ENCODE measurements at regions not wholly inside any gene's neighbourhood (a gene's known extent, or its start where the extent isn't known, plus 50 kb on each side); places are given as distances from the start of the nearest gene placed in this dataset.

DNA sequence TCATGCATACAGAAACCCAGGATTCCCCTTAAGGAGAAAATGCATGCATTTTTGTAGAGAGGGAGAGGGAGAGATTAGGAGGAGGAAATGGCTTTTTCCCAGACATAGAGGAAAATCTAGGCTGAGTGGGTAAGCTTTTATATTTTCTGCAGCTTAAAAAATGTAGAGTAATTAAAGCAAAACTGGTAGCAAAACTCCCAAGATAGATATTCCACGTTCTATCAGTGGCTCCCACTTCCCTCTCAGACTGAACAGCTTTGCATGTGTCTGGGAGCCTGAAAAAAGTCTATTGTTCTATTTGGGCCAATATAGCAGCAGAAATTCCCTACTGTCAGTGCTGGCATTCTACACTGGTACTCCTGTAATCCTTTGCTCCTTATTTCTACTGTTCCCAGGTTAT, 110.8 kb upstream of the CADPS start:
- no TSS peak for BruUV-seq (replicated peaks)
- H3K4me1 Mint-ChIP-seq (ENCODE audit: insufficient read depth, unreplicated experiment) = no peaks in the 10 kb centered on the region
- intact Hi-C loops (cut with micrococcal nuclease) = no loop called here
- H3K27ac Mint-ChIP-seq (ENCODE audit: low read depth, unreplicated experiment) = no peak overlapping the region
- H3K9me3 Mint-ChIP-seq (ENCODE audit: unreplicated experiment) = no peaks in the 10 kb centered on the region
- no peak overlapping the region for H3K4me3 Mint-ChIP-seq (ENCODE audit: unreplicated experiment)
- peaks cover 96% of the 10 kb centered on the region for H3K27me3 Mint-ChIP-seq (ENCODE audit: insufficient read depth, unreplicated experiment)
- no peaks in the 10 kb centered on the region for H3K36me3 Mint-ChIP-seq (ENCODE audit: insufficient read depth, unreplicated experiment)
- no peak for DNase-seq (ENCODE audit: unreplicated experiment)
- TF ChIP-seq, protein P1, sequence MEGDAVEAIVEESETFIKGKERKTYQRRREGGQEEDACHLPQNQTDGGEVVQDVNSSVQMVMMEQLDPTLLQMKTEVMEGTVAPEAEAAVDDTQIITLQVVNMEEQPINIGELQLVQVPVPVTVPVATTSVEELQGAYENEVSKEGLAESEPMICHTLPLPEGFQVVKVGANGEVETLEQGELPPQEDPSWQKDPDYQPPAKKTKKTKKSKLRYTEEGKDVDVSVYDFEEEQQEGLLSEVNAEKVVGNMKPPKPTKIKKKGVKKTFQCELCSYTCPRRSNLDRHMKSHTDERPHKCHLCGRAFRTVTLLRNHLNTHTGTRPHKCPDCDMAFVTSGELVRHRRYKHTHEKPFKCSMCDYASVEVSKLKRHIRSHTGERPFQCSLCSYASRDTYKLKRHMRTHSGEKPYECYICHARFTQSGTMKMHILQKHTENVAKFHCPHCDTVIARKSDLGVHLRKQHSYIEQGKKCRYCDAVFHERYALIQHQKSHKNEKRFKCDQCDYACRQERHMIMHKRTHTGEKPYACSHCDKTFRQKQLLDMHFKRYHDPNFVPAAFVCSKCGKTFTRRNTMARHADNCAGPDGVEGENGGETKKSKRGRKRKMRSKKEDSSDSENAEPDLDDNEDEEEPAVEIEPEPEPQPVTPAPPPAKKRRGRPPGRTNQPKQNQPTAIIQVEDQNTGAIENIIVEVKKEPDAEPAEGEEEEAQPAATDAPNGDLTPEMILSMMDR (IDR thresholded peaks at IDR 0.05; ENCODE audit: unreplicated experiment) = no peak
- CTCF ChIA-PET = no interaction called here
- POLR2A ChIA-PET = no interaction called here

DNA sequence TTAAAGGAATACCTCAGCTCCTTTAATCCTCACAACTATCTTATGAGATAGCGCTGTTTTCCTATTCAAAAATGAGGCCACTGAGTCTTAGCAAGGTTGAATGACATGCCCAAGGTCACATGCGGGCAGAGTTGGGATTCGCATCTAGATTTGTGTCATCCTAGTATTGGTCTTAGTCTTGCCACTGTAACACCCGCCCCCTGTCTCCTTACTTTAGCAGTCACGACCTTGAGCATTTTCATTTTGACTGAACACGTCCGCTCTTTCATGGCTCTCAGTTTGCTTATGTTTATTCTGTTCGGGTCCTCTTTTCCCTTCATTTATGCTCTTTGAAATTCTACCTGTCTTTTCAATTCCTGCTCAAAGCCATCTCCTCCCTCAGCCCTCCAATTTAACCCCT, 112.5 kb upstream of the CADPS start:
- Mint-ChIP-seq H3K27ac (ENCODE audit: low read depth, unreplicated experiment) (no peak overlapping the region), H3K36me3 (ENCODE audit: insufficient read depth, unreplicated experiment) (no peaks in the 10 kb centered on the region), H3K9me3 (ENCODE audit: unreplicated experiment) (no peaks in the 10 kb centered on the region), H3K4me3 (ENCODE audit: unreplicated experiment) (no peak overlapping the region), H3K4me1 (ENCODE audit: insufficient read depth, unreplicated experiment) (no peaks in the 10 kb centered on the region), H3K27me3 (ENCODE audit: insufficient read depth, unreplicated experiment) (peaks cover 96% of the 10 kb centered on the region)
- TF ChIP-seq, protein P1 (IDR thresholded peaks at IDR 0.05; ENCODE audit: unreplicated experiment) = no peak
- no TSS peak for BruUV-seq (replicated peaks)
- ChIA-PET CTCF (interaction anchor here (0.6 kb wide), 1 partner anchor 76 kb away, joined by 3 read pairs; no protein-coding TSS in a partner anchor), POLR2A (no interaction called here)
- no peak for DNase-seq (ENCODE audit: unreplicated experiment)
- intact Hi-C loops (cut with micrococcal nuclease) = no loop called here

DNA sequence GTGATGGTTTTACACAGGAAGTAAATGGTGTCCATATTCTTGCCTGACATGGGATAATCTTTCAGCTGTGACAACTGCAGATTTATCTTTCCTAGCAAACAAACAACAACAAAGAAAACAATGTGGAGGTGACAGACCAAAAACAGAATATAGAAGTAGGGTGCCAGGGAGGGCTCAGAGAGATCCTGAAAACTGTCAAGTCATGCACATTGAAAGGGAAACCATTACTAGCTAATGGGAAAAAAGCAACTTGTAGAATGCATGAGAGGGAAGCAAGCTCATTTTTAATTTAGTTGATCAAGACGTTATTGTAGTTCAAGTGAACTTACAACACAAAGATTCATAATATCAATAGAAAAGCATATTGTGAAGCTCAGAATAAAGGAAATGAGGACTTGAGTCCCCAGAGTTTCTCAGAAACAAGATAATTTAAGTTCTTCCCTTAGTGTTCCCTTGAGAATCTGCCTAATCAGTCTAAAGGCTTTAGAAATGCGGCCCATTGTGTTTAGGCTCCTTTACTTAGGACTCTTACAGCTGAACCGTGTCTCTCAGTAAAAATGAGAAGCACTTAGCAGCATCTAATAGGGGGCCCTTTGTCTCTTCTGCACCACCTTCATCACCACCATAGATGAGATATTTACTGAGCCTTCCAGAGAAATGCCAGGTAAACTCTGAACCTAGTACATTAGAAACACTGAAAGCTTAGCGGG, 115.6 kb upstream of the CADPS start:
- POLR2A ChIA-PET = no interaction called here
- no peaks in the 10 kb centered on the region for H3K9me3 Mint-ChIP-seq (ENCODE audit: unreplicated experiment)
- H3K27me3 Mint-ChIP-seq (ENCODE audit: insufficient read depth, unreplicated experiment) = peaks cover 99% of the 10 kb centered on the region
- H3K36me3 Mint-ChIP-seq (ENCODE audit: insufficient read depth, unreplicated experiment) = no peaks in the 10 kb centered on the region
- H3K4me3 Mint-ChIP-seq (ENCODE audit: unreplicated experiment) = no peak overlapping the region
- BruUV-seq (replicated peaks) = no TSS peak
- CTCF ChIA-PET = interaction anchor here (1.2 kb wide), 1 partner anchor 237 kb away, joined by 3 read pairs; no protein-coding TSS in a partner anchor
- intact Hi-C loops (cut with micrococcal nuclease) = no loop called here
- no peak overlapping the region for H3K27ac Mint-ChIP-seq (ENCODE audit: low read depth, unreplicated experiment)
- TF ChIP-seq, protein P1 (IDR thresholded peaks at IDR 0.05; ENCODE audit: unreplicated experiment) = no peak
- no peaks in the 10 kb centered on the region for H3K4me1 Mint-ChIP-seq (ENCODE audit: insufficient read depth, unreplicated experiment)
- DNase-seq (ENCODE audit: unreplicated experiment) = no peak

DNA sequence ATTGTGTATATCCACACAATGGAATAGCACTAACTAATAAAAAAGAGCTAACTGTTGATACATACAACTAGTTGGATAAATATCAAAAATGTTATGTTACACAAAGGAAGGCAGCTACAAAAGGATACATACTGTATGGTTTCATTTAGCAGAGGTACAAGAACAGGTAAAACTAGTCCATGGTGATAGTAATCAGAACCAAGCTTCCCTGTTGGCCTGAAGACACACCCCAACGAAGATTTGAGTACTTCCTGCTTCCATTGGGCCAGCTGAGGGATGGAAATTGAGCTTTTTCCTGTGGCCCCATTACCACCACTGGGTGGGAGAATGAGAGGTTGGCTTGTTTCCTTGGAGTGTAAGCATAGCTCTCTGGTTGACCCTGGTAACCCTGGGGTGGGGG, 117.3 kb upstream of the CADPS start:
- no peaks in the 10 kb centered on the region for H3K36me3 Mint-ChIP-seq (ENCODE audit: insufficient read depth, unreplicated experiment)
- BruUV-seq (replicated peaks) = no TSS peak
- ChIA-PET POLR2A (no interaction called here), CTCF (interaction anchor here (0.6 kb wide), 1 partner anchor 326 kb away, joined by 4 read pairs; no protein-coding TSS in a partner anchor)
- H3K9me3 Mint-ChIP-seq (ENCODE audit: unreplicated experiment) = no peaks in the 10 kb centered on the region
- DNase-seq (ENCODE audit: unreplicated experiment) = no peak
- no peak overlapping the region for H3K27ac Mint-ChIP-seq (ENCODE audit: low read depth, unreplicated experiment)
- H3K4me3 Mint-ChIP-seq (ENCODE audit: unreplicated experiment) = no peak overlapping the region
- no peaks in the 10 kb centered on the region for H3K4me1 Mint-ChIP-seq (ENCODE audit: insufficient read depth, unreplicated experiment)
- peaks cover 99% of the 10 kb centered on the region for H3K27me3 Mint-ChIP-seq (ENCODE audit: insufficient read depth, unreplicated experiment)
- intact Hi-C loops (cut with micrococcal nuclease) = no loop called here
- TF ChIP-seq, protein P1 (IDR thresholded peaks at IDR 0.05; ENCODE audit: unreplicated experiment) = no peak
